ENCODE measurements at regions not wholly inside any gene's neighbourhood (a gene's known extent, or its start where the extent isn't known, plus 50 kb on each side); places are given as distances from the start of the nearest gene placed in this dataset.

DNA sequence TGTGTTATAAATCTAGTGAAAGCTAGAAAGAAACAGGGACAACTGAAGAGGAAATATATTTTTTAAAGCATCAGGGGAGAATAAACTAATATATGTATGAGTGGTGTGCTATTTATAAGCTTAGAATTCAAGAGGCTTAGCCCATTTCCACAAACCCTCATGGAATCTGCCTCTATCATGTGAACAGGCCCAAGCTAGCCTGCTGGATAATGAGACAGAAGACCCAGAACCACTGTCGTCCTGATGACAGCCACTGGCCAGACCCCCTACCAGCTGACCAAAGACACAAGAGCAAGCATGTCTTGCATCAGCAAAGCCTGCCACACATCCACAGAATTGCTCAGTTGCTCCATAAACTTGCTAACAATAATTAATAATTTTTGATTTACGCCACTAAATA is 382.3 kb upstream of the NXPH2 start:
- Mint-ChIP-seq H3K27me3 (ENCODE audit: unreplicated experiment) (no peaks in the 10 kb centered on the region), H3K9me3 (ENCODE audit: unreplicated experiment) (no peaks in the 10 kb centered on the region), H3K4me3 (ENCODE audit: unreplicated experiment) (no peak overlapping the region), H3K27ac (ENCODE audit: unreplicated experiment) (no peak overlapping the region), H3K36me3 (ENCODE audit: unreplicated experiment) (no peaks in the 10 kb centered on the region), H3K4me1 (ENCODE audit: unreplicated experiment) (no peaks in the 10 kb centered on the region)
- TF ChIP-seq, protein P1, sequence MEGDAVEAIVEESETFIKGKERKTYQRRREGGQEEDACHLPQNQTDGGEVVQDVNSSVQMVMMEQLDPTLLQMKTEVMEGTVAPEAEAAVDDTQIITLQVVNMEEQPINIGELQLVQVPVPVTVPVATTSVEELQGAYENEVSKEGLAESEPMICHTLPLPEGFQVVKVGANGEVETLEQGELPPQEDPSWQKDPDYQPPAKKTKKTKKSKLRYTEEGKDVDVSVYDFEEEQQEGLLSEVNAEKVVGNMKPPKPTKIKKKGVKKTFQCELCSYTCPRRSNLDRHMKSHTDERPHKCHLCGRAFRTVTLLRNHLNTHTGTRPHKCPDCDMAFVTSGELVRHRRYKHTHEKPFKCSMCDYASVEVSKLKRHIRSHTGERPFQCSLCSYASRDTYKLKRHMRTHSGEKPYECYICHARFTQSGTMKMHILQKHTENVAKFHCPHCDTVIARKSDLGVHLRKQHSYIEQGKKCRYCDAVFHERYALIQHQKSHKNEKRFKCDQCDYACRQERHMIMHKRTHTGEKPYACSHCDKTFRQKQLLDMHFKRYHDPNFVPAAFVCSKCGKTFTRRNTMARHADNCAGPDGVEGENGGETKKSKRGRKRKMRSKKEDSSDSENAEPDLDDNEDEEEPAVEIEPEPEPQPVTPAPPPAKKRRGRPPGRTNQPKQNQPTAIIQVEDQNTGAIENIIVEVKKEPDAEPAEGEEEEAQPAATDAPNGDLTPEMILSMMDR (IDR thresholded peaks at IDR 0.05), result no peak
- no peak for DNase-seq (ENCODE audit: extremely low spot score, unreplicated experiment)

DNA sequence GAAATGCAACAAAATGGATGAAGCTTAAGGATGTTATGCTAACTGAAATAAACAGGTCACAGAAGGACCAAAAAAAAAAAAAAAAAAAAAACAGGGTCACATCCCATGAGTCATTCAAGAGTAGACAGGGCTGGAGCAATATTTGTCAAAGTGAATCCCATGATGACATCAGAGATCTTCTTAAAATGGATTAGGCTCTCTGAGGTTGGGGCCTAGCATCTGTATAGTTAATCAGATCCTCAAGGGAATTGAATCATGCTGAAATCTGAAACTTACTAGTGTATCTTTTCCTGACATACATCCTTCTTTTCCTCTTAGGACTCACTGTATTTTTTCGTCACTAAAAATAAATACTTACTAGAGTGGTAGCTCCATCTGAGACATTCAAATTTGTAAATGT is 380.6 kb upstream of the NXPH2 start:
- no peaks in the 10 kb centered on the region for H3K9me3 Mint-ChIP-seq (ENCODE audit: unreplicated experiment)

DNA sequence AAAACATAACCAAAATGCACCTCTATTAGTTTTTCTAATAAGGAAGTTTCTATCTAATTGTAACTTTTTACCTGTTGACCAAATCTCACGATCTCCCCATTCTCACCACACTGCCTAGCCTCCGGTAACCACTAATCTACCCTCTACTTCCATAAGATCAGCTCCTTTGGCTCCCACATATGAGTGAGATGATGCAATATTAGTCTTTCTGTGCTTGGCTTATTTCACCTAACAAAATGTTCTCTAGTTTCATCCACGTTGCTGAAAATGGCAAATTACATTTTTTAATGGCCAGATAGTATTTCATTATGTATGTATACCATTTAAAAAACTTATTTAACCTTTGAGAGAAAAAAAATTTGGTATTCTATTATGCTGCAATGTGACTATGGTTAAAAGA is 379.0 kb upstream of the NXPH2 start:
- Mint-ChIP-seq H3K27ac (ENCODE audit: unreplicated experiment) (no peak overlapping the region), H3K27me3 (ENCODE audit: unreplicated experiment) (peaks cover 12% of the 10 kb centered on the region), H3K4me1 (ENCODE audit: unreplicated experiment) (no peaks in the 10 kb centered on the region), H3K4me3 (ENCODE audit: unreplicated experiment) (no peak overlapping the region), H3K36me3 (ENCODE audit: unreplicated experiment) (no peaks in the 10 kb centered on the region), H3K9me3 (ENCODE audit: unreplicated experiment) (no peaks in the 10 kb centered on the region)
- no peak for DNase-seq (ENCODE audit: extremely low spot score, unreplicated experiment)
- TF ChIP-seq, protein P1 (IDR thresholded peaks at IDR 0.05), result no peak

More for the DNA sequence above, 380.6 kb upstream of the NXPH2 start:
- Mint-ChIP-seq H3K4me1 (ENCODE audit: unreplicated experiment) (no peaks in the 10 kb centered on the region), H3K27me3 (ENCODE audit: unreplicated experiment) (peaks cover 4% of the 10 kb centered on the region), H3K4me3 (ENCODE audit: unreplicated experiment) (no peak overlapping the region), H3K27ac (ENCODE audit: unreplicated experiment) (no peak overlapping the region), H3K36me3 (ENCODE audit: unreplicated experiment) (no peaks in the 10 kb centered on the region)
- no peak for DNase-seq (ENCODE audit: extremely low spot score, unreplicated experiment)
- TF ChIP-seq, protein P1 (IDR thresholded peaks at IDR 0.05), result no peak

DNA sequence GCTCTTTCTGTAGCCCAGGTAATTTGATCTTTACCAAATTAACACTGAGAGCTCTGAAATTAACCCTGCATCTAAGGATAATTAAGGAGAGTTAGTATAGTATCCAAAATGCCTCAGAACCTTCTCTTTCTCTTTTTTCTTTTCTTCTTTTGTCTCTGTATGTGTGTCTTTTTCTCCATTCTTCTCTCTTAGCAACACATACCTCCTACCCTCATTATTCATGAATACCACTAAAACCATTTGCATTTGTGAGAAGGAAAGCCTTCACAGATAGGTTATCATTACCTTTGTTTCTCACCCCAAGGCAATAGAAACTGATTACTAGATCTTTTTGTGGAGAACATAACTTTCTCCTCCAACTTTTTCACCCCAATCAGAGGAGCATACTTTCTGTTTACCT is 376.5 kb upstream of the NXPH2 start:
- TF ChIP-seq, protein P1 (IDR thresholded peaks at IDR 0.05), result no peak
- no peak overlapping the region for H3K4me3 Mint-ChIP-seq (ENCODE audit: unreplicated experiment)
- peaks cover 15% of the 10 kb centered on the region for H3K27me3 Mint-ChIP-seq (ENCODE audit: unreplicated experiment)
- no peaks in the 10 kb centered on the region for H3K4me1 Mint-ChIP-seq (ENCODE audit: unreplicated experiment)
- H3K36me3 Mint-ChIP-seq (ENCODE audit: unreplicated experiment), result no peaks in the 10 kb centered on the region
- no peak overlapping the region for H3K27ac Mint-ChIP-seq (ENCODE audit: unreplicated experiment)
- H3K9me3 Mint-ChIP-seq (ENCODE audit: unreplicated experiment), result no peaks in the 10 kb centered on the region
- DNase-seq (ENCODE audit: extremely low spot score, unreplicated experiment), result no peak

DNA sequence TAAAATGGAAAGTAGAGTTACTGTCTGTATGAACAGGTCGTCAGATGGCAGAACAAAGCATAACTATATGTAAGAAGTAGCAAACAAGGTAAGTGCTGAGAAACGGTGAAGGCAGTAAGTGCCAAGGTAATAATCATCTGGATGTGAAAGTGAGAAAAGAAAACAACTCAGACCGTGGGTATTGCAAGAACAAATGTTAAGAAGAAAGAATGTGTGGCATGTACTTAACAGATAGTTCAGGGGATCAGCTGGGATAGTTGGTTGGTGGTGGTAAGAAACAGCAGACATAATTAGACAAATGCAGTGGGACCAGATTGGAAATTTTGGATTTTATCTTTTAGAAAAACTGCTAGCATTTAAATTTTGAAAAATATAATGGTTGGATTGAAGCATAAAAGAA is 375.8 kb upstream of the NXPH2 start:
- Mint-ChIP-seq H3K27ac (ENCODE audit: unreplicated experiment) (no peak overlapping the region), H3K4me1 (ENCODE audit: unreplicated experiment) (no peaks in the 10 kb centered on the region), H3K4me3 (ENCODE audit: unreplicated experiment) (no peak overlapping the region), H3K9me3 (ENCODE audit: unreplicated experiment) (no peaks in the 10 kb centered on the region), H3K36me3 (ENCODE audit: unreplicated experiment) (no peaks in the 10 kb centered on the region), H3K27me3 (ENCODE audit: unreplicated experiment) (peaks cover 15% of the 10 kb centered on the region)
- TF ChIP-seq, protein P1 (IDR thresholded peaks at IDR 0.05), result no peak
- DNase-seq (ENCODE audit: extremely low spot score, unreplicated experiment), result no peak
